CD14-positive monocyte (primary cell): ENCODE measurements at regions not wholly inside any gene's neighbourhood (a gene's known extent, or its start where the extent isn't known, plus 50 kb on each side); places are given as distances from the start of the nearest gene placed in this dataset.

Experiments
- DNase-seq, 3 donors: peaks; one replicate each; pipeline ENCODE4 v3.0.0-alpha.2; 2011 to 2022
- H2AFZ ChIP-seq: 2 replicates; pipeline ENCODE4 v1.6.0; 2012; ENCODE audit warnings: mild to moderate bottlenecking, low read depth, low read length, inconsistent platforms; ENCODE audit not compliant: insufficient read depth, poor library complexity, severe bottlenecking
- H3K27ac ChIP-seq, 2 donors: 1 replicate in 1 of 2; 2 replicates in 1 of 2; pipeline ENCODE4 v1.5.1; 2012 to 2013; ENCODE audit warnings: low read length in 2 of 2, control low read depth in 1 of 2, inconsistent platforms in 1 of 2, low read depth in 1 of 2, mild to moderate bottlenecking in 1 of 2
- H3K27me3 ChIP-seq, 2 donors: one replicate each; pipeline versions ENCODE4 v1.6.0 to v1.6.1; 2011 to 2013; ENCODE audit warnings: low read length in 2 of 2; ENCODE audit not compliant: control insufficient read depth in 2 of 2, insufficient read depth in 2 of 2
- H3K36me3 ChIP-seq, 2 donors: replicated peaks in 1 of 2; 1 replicate in 1 of 2; 2 replicates in 1 of 2; pipeline versions ENCODE4 v1.5.1 to v1.6.1; 2012 to 2013; ENCODE audit warnings: low read length in 2 of 2, control low read depth in 1 of 2, inconsistent platforms in 1 of 2, mild to moderate bottlenecking in 1 of 2; ENCODE audit not compliant: insufficient read depth in 2 of 2, control insufficient read depth in 1 of 2
- H3K4me1 ChIP-seq, 2 donors: 1 replicate in 1 of 2; 2 replicates in 1 of 2; pipeline versions ENCODE4 v1.5.1 to v1.6.1; 2012 to 2013; ENCODE audit warnings: low read length in 2 of 2, control low read depth in 1 of 2, inconsistent platforms in 1 of 2, mild to moderate bottlenecking in 1 of 2, moderate library complexity in 1 of 2; ENCODE audit not compliant: insufficient read depth in 2 of 2, control insufficient read depth in 1 of 2
- H3K4me2 ChIP-seq: replicated peaks from 2 replicates; pipeline ENCODE3; 2012; ENCODE audit warnings: low read length, moderate library complexity, mild to moderate bottlenecking; ENCODE audit not compliant: poor library complexity, severe bottlenecking; ENCODE audit errors: extremely low read depth
- H3K4me3 ChIP-seq, 3 experiments: fragments of 200-600 bp in 1 of 3; sonication (generic) in 1 of 3; replicated peaks in 1 of 3; 1 replicate in 2 of 3; 2 replicates in 1 of 3; pipeline ENCODE4 v1.5.1; 2011 to 2013; ENCODE audit warnings: low read length in 3 of 3, mild to moderate bottlenecking in 3 of 3, control low read depth in 2 of 3, low read depth in 2 of 3, inconsistent platforms in 1 of 3, moderate library complexity in 1 of 3
- H3K79me2 ChIP-seq: 2 replicates; pipeline ENCODE4 v1.6.0; 2012; ENCODE audit warnings: mild to moderate bottlenecking, control low read depth, inconsistent platforms, low read length, moderate library complexity; ENCODE audit not compliant: insufficient read depth
- H3K9ac ChIP-seq: 2 replicates; pipeline ENCODE4 v1.6.0; 2017; ENCODE audit warnings: low read length, mild to moderate bottlenecking; ENCODE audit not compliant: insufficient read depth, poor library complexity, severe bottlenecking
- H3K9me3 ChIP-seq, 2 donors: replicated peaks in 1 of 2; 1 replicate in 1 of 2; 2 replicates in 1 of 2; pipeline versions ENCODE4 v1.5.1 to v1.6.1; 2012 to 2013; ENCODE audit warnings: low read length in 2 of 2, control low read depth in 1 of 2; ENCODE audit not compliant: control insufficient read depth in 1 of 2, insufficient read depth in 1 of 2
- H4K20me1 ChIP-seq: 2 replicates; pipeline ENCODE4 v1.6.0; 2012; ENCODE audit warnings: mild to moderate bottlenecking, low read length, control low read depth, moderate library complexity; ENCODE audit not compliant: insufficient read depth
- H3K27ac Mint-ChIP-seq, 7 donors: one replicate each; pipeline ENCODE4 v1.8.0; 2020; ENCODE audit warnings: mild to moderate bottlenecking in 7 of 7, mixed read lengths in 7 of 7, moderate library complexity in 6 of 7, inconsistent platforms in 2 of 7
- H3K27me3 Mint-ChIP-seq, 3 donors: one replicate each; pipeline ENCODE4 v1.8.0; 2021 to 2022; ENCODE audit warnings: low read depth in 3 of 3, mild to moderate bottlenecking in 3 of 3, mixed read lengths in 3 of 3, moderate library complexity in 3 of 3, inconsistent platforms in 1 of 3
- H3K36me3 Mint-ChIP-seq, 2 donors: one replicate each; pipeline ENCODE4 v1.8.0; 2020; ENCODE audit warnings: mixed read lengths in 2 of 2, inconsistent platforms in 1 of 2, mild to moderate bottlenecking in 1 of 2
- H3K4me1 Mint-ChIP-seq: one replicate; pipeline ENCODE4 v1.8.0; 2020; ENCODE audit warnings: mild to moderate bottlenecking, mixed read lengths
- H3K4me3 Mint-ChIP-seq, 2 donors: one replicate each; pipeline ENCODE4 v1.8.0; 2020; ENCODE audit warnings: mild to moderate bottlenecking in 2 of 2, mixed read lengths in 2 of 2, moderate library complexity in 1 of 2
- H3K9me3 Mint-ChIP-seq, 7 donors: one replicate each; pipeline ENCODE4 v1.8.0; 2020 to 2022; ENCODE audit warnings: mixed read lengths in 7 of 7, mild to moderate bottlenecking in 6 of 7, moderate library complexity in 6 of 7, inconsistent platforms in 2 of 7
- CTCF ChIP-seq: fragments of 200-600 bp; IDR thresholded peaks from one replicate; pipeline ENCODE4 v1.8.0; 2022; ENCODE audit warnings: antibody characterized with exemption, mild to moderate bottlenecking
- WGBS: methylation state at CpG from one replicate; pipeline ENCODE4 v1.1.5; 2013; ENCODE audit warnings: missing lambda C conversion rate; ENCODE audit not compliant: insufficient coverage; 5-methylcytosine and 5-hydroxymethylcytosine counted together
- intact Hi-C, 2 donors: fragments of 100-400 bp; cut with micrococcal nuclease; formaldehyde crosslinking; loops; one replicate each; pipeline versions ENCODE4 v1.15.0 to v1.15.1; 2023

GRCh38 chr6:104413767-104414166 is 446.0 kb downstream of the HACE1 start:
- Histone ChIP-seq H2AFZ (no peak overlapping the region), H4K20me1 (no peaks in the 10 kb centered on the region), H3K9ac (no peak overlapping the region), H3K27me3 (no peaks in the 10 kb centered on the region), H3K4me3 (no peak overlapping the region), H3K79me2 (no peaks in the 10 kb centered on the region), H3K4me1 (no peaks in the 10 kb centered on the region), H3K27ac (no peak overlapping the region), H3K4me2 (no peak overlapping the region), H3K9me3 (peaks cover 8 to 10% of the 10 kb centered on the region in 2 donors), H3K36me3 (no peaks in the 10 kb centered on the region)
- Mint-ChIP-seq H3K27me3 (peaks cover 0 to 2% (median 0%) of the 10 kb centered on the region in 3 donors), H3K9me3 (peaks cover 2 to 23% (median 9%) of the 10 kb centered on the region in 7 donors), H3K4me1 (no peaks in the 10 kb centered on the region), H3K36me3 (no peaks in the 10 kb centered on the region), H3K27ac (no peak overlapping the region), H3K4me3 (no peak overlapping the region)
- intact Hi-C loops: no loop called here
- no peak for TF ChIP-seq CTCF
- WGBS: 79% methylated on average over 3 of the region's 3 CpGs
- no peak for DNase-seq

GRCh38 chr6:104411302-104411701 is 448.4 kb downstream of the HACE1 start:
- DNase-seq: no peak
- H3K36me3 Mint-ChIP-seq: no peaks in the 10 kb centered on the region
- no peak overlapping the region for H3K27ac Mint-ChIP-seq
- no peaks in the 10 kb centered on the region for H3K36me3 ChIP-seq
- peaks cover 8 to 10% of the 10 kb centered on the region in 2 donors for H3K9me3 ChIP-seq
- no peaks in the 10 kb centered on the region for H3K4me1 Mint-ChIP-seq
- no peaks in the 10 kb centered on the region for H3K27me3 ChIP-seq
- H3K9me3 Mint-ChIP-seq: peaks cover 0 to 15% (median 9%) of the 10 kb centered on the region in 7 donors
- no peak overlapping the region for H2AFZ ChIP-seq
- no peak overlapping the region for H3K9ac ChIP-seq
- intact Hi-C loops: no loop called here
- no CpG with 5 or more reads among the region's 6 CpGs for WGBS
- no peaks in the 10 kb centered on the region for H3K79me2 ChIP-seq
- no peak overlapping the region for H3K4me2 ChIP-seq
- peaks cover 0 to 2% (median 0%) of the 10 kb centered on the region in 3 donors for H3K27me3 Mint-ChIP-seq
- no peak overlapping the region for H3K4me3 ChIP-seq
- no peak for TF ChIP-seq CTCF
- no peaks in the 10 kb centered on the region for H4K20me1 ChIP-seq
- no peak overlapping the region for H3K27ac ChIP-seq
- no peak overlapping the region for H3K4me3 Mint-ChIP-seq
- H3K4me1 ChIP-seq: no peaks in the 10 kb centered on the region
